ENCODE measurements at regions not wholly inside any gene's neighbourhood (a gene's known extent, or its start where the extent isn't known, plus 50 kb on each side); places are given as distances from the start of the nearest gene placed in this dataset.

- no peak for TF ChIP-seq YY1 (IDR thresholded peaks at IDR 0.05)
- TF ChIP-seq, protein P1, sequence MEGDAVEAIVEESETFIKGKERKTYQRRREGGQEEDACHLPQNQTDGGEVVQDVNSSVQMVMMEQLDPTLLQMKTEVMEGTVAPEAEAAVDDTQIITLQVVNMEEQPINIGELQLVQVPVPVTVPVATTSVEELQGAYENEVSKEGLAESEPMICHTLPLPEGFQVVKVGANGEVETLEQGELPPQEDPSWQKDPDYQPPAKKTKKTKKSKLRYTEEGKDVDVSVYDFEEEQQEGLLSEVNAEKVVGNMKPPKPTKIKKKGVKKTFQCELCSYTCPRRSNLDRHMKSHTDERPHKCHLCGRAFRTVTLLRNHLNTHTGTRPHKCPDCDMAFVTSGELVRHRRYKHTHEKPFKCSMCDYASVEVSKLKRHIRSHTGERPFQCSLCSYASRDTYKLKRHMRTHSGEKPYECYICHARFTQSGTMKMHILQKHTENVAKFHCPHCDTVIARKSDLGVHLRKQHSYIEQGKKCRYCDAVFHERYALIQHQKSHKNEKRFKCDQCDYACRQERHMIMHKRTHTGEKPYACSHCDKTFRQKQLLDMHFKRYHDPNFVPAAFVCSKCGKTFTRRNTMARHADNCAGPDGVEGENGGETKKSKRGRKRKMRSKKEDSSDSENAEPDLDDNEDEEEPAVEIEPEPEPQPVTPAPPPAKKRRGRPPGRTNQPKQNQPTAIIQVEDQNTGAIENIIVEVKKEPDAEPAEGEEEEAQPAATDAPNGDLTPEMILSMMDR (IDR thresholded peaks at IDR 0.05; ENCODE audit: low read depth, low read length, missing input control) = no peak
- no peak for TF ChIP-seq JUND (IDR thresholded peaks at IDR 0.05)
- no peak for TF ChIP-seq RAD21 (IDR thresholded peaks at IDR 0.05)
- no peak for TF ChIP-seq REST (IDR thresholded peaks at IDR 0.05)
Measured at GRCh38 chr13:29684441-29684840, 89.0 kb upstream of the SLC7A1 start.

Measured in liver (tissue), 3 donors.